ENCODE measurements at regions not wholly inside any gene's neighbourhood (a gene's known extent, or its start where the extent isn't known, plus 50 kb on each side); places are given as distances from the start of the nearest gene placed in this dataset.
"Not testable (repeated sequence)": the region's sequence is repeated elsewhere in the genome, so short reads cannot be mapped to it uniquely, and the experiment has no call there.

- no peak overlapping the region for H3K27ac ChIP-seq
- TF ChIP-seq ZFX (IDR thresholded peaks at IDR 0.05; ENCODE audit: borderline replicate concordance) (no peak), CTCF (IDR thresholded peaks at IDR 0.05) (no peak)
Observed at GRCh38 chr6:139449611-139450000, 75.2 kb upstream of the CITED2 start.

GRCh38 chr6:139448998-139449610, 74.7 kb upstream of the CITED2 start:
- TF ChIP-seq ZFX (IDR thresholded peaks at IDR 0.05; ENCODE audit: borderline replicate concordance) (no peak), CTCF (IDR thresholded peaks at IDR 0.05) (no peak)
- no peak overlapping the region for H3K27ac ChIP-seq

- TF ChIP-seq ZFX (IDR thresholded peaks at IDR 0.05; ENCODE audit: borderline replicate concordance) (no peak), CTCF (IDR thresholded peaks at IDR 0.05) (no peak)
- H3K27ac ChIP-seq: no peak overlapping the region
Observed at GRCh38 chr6:139448051-139448649, 73.7 kb upstream of the CITED2 start.

GRCh38 chr6:139447656-139447975, 73.2 kb upstream of the CITED2 start:
- H3K27ac ChIP-seq: no peak overlapping the region

GRCh38 chr6:139446768-139447655, 72.6 kb upstream of the CITED2 start:
- H3K27ac ChIP-seq: no peak overlapping the region
- TF ChIP-seq ZFX (IDR thresholded peaks at IDR 0.05; ENCODE audit: borderline replicate concordance) (no peak), CTCF (IDR thresholded peaks at IDR 0.05) (no peak)

More at GRCh38 chr6:139447656-139447975, 73.2 kb upstream of the CITED2 start:
- TF ChIP-seq ZFX (IDR thresholded peaks at IDR 0.05; ENCODE audit: borderline replicate concordance): no peak
- no peak for TF ChIP-seq CTCF (IDR thresholded peaks at IDR 0.05)

- no peak overlapping the region for H3K27ac ChIP-seq
Observed at GRCh38 chr6:139446138-139446715, 71.8 kb upstream of the CITED2 start.

GRCh38 chr6:139444273-139444787, 69.9 kb upstream of the CITED2 start:
- not testable (repeated sequence) for H3K27ac ChIP-seq

More at GRCh38 chr6:139446138-139446715, 71.8 kb upstream of the CITED2 start:
- TF ChIP-seq ZFX (IDR thresholded peaks at IDR 0.05; ENCODE audit: borderline replicate concordance): no peak
- TF ChIP-seq CTCF (IDR thresholded peaks at IDR 0.05): no peak
